ENCODE measurements at regions not wholly inside any gene's neighbourhood (a gene's known extent, or its start where the extent isn't known, plus 50 kb on each side); places are given as distances from the start of the nearest gene placed in this dataset.
"Not testable (repeated sequence)": the region's sequence is repeated elsewhere in the genome, so short reads cannot be mapped to it uniquely, and the experiment has no call there.

- in situ Hi-C loops (cut with HindIII; ENCODE audit: low sequenced_read_pairs), result no loop called here
Observed at GRCh38 chr4:12912896-12913418, 571.2 kb downstream of the RAB28 start.

GRCh38 chr4:12911750-12912358 is 572.3 kb downstream of the RAB28 start:
- no peak for TF ChIP-seq CTCF (IDR thresholded peaks at IDR 0.05; ENCODE audit: low read depth, low read length, missing control alignments)
- in situ Hi-C loops (cut with HindIII; ENCODE audit: low sequenced_read_pairs), result no loop called here
- no peak for DNase-seq (ENCODE audit: low read depth)

More at GRCh38 chr4:12912896-12913418, 571.2 kb downstream of the RAB28 start:
- no peak overlapping the region for H3K4me3 ChIP-seq (ENCODE audit: low read depth, low read length)
- no peak for TF ChIP-seq CTCF (IDR thresholded peaks at IDR 0.05; ENCODE audit: low read depth, low read length, missing control alignments)
- DNase-seq (ENCODE audit: low read depth), result no peak

GRCh38 chr4:12903640-12904039 is 580.5 kb downstream of the RAB28 start:
- DNase-seq (ENCODE audit: low read depth); H3K4me3 ChIP-seq (ENCODE audit: low read depth, low read length); in situ Hi-C loops (cut with HindIII; ENCODE audit: low sequenced_read_pairs): not testable (repeated sequence)

More at GRCh38 chr4:12911750-12912358, 572.3 kb downstream of the RAB28 start:
- no peak overlapping the region for H3K4me3 ChIP-seq (ENCODE audit: low read depth, low read length)

- in situ Hi-C loops (cut with HindIII; ENCODE audit: low sequenced_read_pairs), result no loop called here
- no peak overlapping the region for H3K4me3 ChIP-seq (ENCODE audit: low read depth, low read length)
- no peak for TF ChIP-seq CTCF (IDR thresholded peaks at IDR 0.05; ENCODE audit: low read depth, low read length, missing control alignments)
- DNase-seq (ENCODE audit: low read depth), result no peak
Observed at GRCh38 chr4:12902735-12903134, 581.4 kb downstream of the RAB28 start.

- in situ Hi-C loops (cut with HindIII; ENCODE audit: low sequenced_read_pairs), result no loop called here
- no peak for TF ChIP-seq CTCF (IDR thresholded peaks at IDR 0.05; ENCODE audit: low read depth, low read length, missing control alignments)
- DNase-seq (ENCODE audit: low read depth), result no peak
- H3K4me3 ChIP-seq (ENCODE audit: low read depth, low read length), result no peak overlapping the region
Observed at GRCh38 chr4:12897954-12898353, 586.2 kb downstream of the RAB28 start.

GRCh38 chr4:12894062-12894461 is 590.1 kb downstream of the RAB28 start:
- no peak for TF ChIP-seq CTCF (IDR thresholded peaks at IDR 0.05; ENCODE audit: low read depth, low read length, missing control alignments)
- in situ Hi-C loops (cut with HindIII; ENCODE audit: low sequenced_read_pairs), result no loop called here
- no peak overlapping the region for H3K4me3 ChIP-seq (ENCODE audit: low read depth, low read length)
- DNase-seq (ENCODE audit: low read depth), result no peak

GRCh38 chr4:12889054-12889453 is 595.1 kb downstream of the RAB28 start:
- no peak for DNase-seq (ENCODE audit: low read depth)
- in situ Hi-C loops (cut with HindIII; ENCODE audit: low sequenced_read_pairs), result no loop called here
- no peak for TF ChIP-seq CTCF (IDR thresholded peaks at IDR 0.05; ENCODE audit: low read depth, low read length, missing control alignments)
- H3K4me3 ChIP-seq (ENCODE audit: low read depth, low read length), result no peak overlapping the region
